Neural progenitor cell (in vitro differentiated cells): ENCODE measurements at regions not wholly inside any gene's neighbourhood (a gene's known extent, or its start where the extent isn't known, plus 50 kb on each side); places are given as distances from the start of the nearest gene placed in this dataset.
A peak's percentile ranks its signal among the peaks of the same experiment; 100 is the strongest.

Experiments used
- DNase-seq: peaks from one replicate; pipeline ENCODE4 v3.0.0-alpha.2; 2016; ENCODE audit warnings: low spot score
- H2AFZ ChIP-seq: fragments of 200-600 bp; sonication (generic); replicated peaks from 2 replicates; pipeline ENCODE4 v1.6.1; 2016; ENCODE audit warnings: antibody characterized with exemption
- H3F3A ChIP-seq: fragments of 200-600 bp; sonication (generic); 2 replicates; pipeline ENCODE4 v1.6.1; 2016; ENCODE audit warnings: antibody characterized with exemption, low read depth
- H3K27ac ChIP-seq: fragments of 200-600 bp; sonication (generic); 2 replicates; pipeline ENCODE4 v1.5.1; 2016; ENCODE audit warnings: mild to moderate bottlenecking
- H3K27me3 ChIP-seq: fragments of 200-600 bp; sonication (generic); 2 replicates; pipeline ENCODE4 v1.6.1; 2016; ENCODE audit warnings: mild to moderate bottlenecking, moderate library complexity
- H3K36me3 ChIP-seq: fragments of 200-600 bp; sonication (generic); 2 replicates; pipeline ENCODE4 v1.5.1; 2016
- H3K4me1 ChIP-seq: fragments of 200-600 bp; sonication (generic); 2 replicates; pipeline ENCODE4 v1.6.1; 2016; ENCODE audit warnings: mixed run types
- H3K4me2 ChIP-seq: fragments of 200-600 bp; sonication (generic); 2 replicates; pipeline ENCODE4 v1.6.1; 2016
- H3K4me3 ChIP-seq: fragments of 200-600 bp; sonication (generic); 2 replicates; pipeline ENCODE4 v1.5.1; 2016
- H3K79me2 ChIP-seq: fragments of 200-600 bp; sonication (generic); 2 replicates; pipeline ENCODE4 v1.6.1; 2016; ENCODE audit warnings: low read depth
- H3K9ac ChIP-seq: fragments of 200-600 bp; sonication (generic); 2 replicates; pipeline ENCODE4 v1.6.1; 2016
- H3K9me3 ChIP-seq: fragments of 200-600 bp; sonication (generic); 2 replicates; pipeline ENCODE4 v1.5.1; 2016; ENCODE audit warnings: low read depth
- H4K20me1 ChIP-seq: fragments of 200-600 bp; sonication (generic); 2 replicates; pipeline ENCODE4 v1.6.1; 2016; ENCODE audit warnings: low read depth
- H3K27ac Mint-ChIP-seq: 3 replicates; pipeline ENCODE4 v1.8.0; 2021; ENCODE audit warnings: mixed read lengths
- H3K27me3 Mint-ChIP-seq: 2 replicates; pipeline ENCODE4 v1.8.0; 2022; ENCODE audit warnings: low read depth, mild to moderate bottlenecking, inconsistent platforms, moderate library complexity, mixed read lengths; ENCODE audit not compliant: insufficient read depth
- H3K36me3 Mint-ChIP-seq: 3 replicates; pipeline ENCODE4 v1.8.0; 2021; ENCODE audit warnings: mixed read lengths
- H3K4me1 Mint-ChIP-seq: 3 replicates; pipeline ENCODE4 v1.8.0; 2021; ENCODE audit warnings: mixed read lengths
- H3K4me3 Mint-ChIP-seq: 3 replicates; pipeline ENCODE4 v1.8.0; 2021; ENCODE audit warnings: mild to moderate bottlenecking, moderate library complexity, mixed read lengths
- H3K9me3 Mint-ChIP-seq: 3 replicates; pipeline ENCODE4 v1.8.0; 2020; ENCODE audit warnings: mixed read lengths
- CTCF ChIP-seq: fragments of 200-600 bp; sonication (generic); IDR thresholded peaks from 2 replicates; pipeline ENCODE4 v1.5.1; 2017; ENCODE audit warnings: antibody characterized with exemption, mild to moderate bottlenecking
- EZH2 ChIP-seq: fragments of 200-600 bp; sonication (generic); IDR thresholded peaks from 2 replicates; pipeline ENCODE4 v1.6.1; 2017; ENCODE audit warnings: antibody characterized with exemption, mild to moderate bottlenecking, moderate library complexity
- EZH2phosphoT487 ChIP-seq: fragments of 200-600 bp; sonication (generic); IDR thresholded peaks from 2 replicates; pipeline ENCODE4 v1.6.1; 2017; ENCODE audit warnings: antibody characterized with exemption

- Histone ChIP-seq H4K20me1 (no peaks in the 10 kb centered on the region), H3K4me2 (no peak overlapping the region), H3K9me3 (no peaks in the 10 kb centered on the region), H3K4me1 (no peaks in the 10 kb centered on the region), H3K27ac (no peak overlapping the region), H3K27me3 (no peaks in the 10 kb centered on the region), H3K79me2 (no peaks in the 10 kb centered on the region), H2AFZ (no peak overlapping the region), H3K36me3 (no peaks in the 10 kb centered on the region), H3K9ac (no peak overlapping the region), H3K4me3 (no peak overlapping the region), H3F3A (peaks cover 6% of the 10 kb centered on the region)
- Mint-ChIP-seq H3K27ac (peak overlapping the region; percentile 42), H3K4me1 (peaks cover 27% of the 10 kb centered on the region), H3K27me3 (peaks cover 10% of the 10 kb centered on the region), H3K36me3 (peaks cover 3% of the 10 kb centered on the region), H3K4me3 (no peak overlapping the region), H3K9me3 (peaks cover 32% of the 10 kb centered on the region)
- TF ChIP-seq CTCF (no peak), EZH2 (no peak), EZH2phosphoT487 (no peak)
- DNase-seq: no peak
Measured at GRCh38 chr6:170172825-170173256, 118.0 kb downstream of the DLL1 start.

GRCh38 chr6:170172392-170172791, 118.5 kb downstream of the DLL1 start:
- Mint-ChIP-seq H3K4me3 (no peak overlapping the region), H3K27me3 (peaks cover 10% of the 10 kb centered on the region), H3K4me1 (peaks cover 26% of the 10 kb centered on the region), H3K27ac (no peak overlapping the region), H3K9me3 (peaks cover 32% of the 10 kb centered on the region), H3K36me3 (peaks cover 3% of the 10 kb centered on the region)
- no peak for DNase-seq
- no peak overlapping the region for H3K27ac ChIP-seq
- no peaks in the 10 kb centered on the region for H3K79me2 ChIP-seq
- no peaks in the 10 kb centered on the region for H3K4me1 ChIP-seq
- H3K4me2 ChIP-seq: no peak overlapping the region
- no peaks in the 10 kb centered on the region for H3K27me3 ChIP-seq
- H3K4me3 ChIP-seq: no peak overlapping the region
- no peaks in the 10 kb centered on the region for H3K9me3 ChIP-seq
- H3K9ac ChIP-seq: no peak overlapping the region
- H2AFZ ChIP-seq: no peak overlapping the region
- no peaks in the 10 kb centered on the region for H4K20me1 ChIP-seq
- TF ChIP-seq EZH2 (no peak), EZH2phosphoT487 (no peak), CTCF (no peak)
- H3F3A ChIP-seq: peaks cover 6% of the 10 kb centered on the region
- no peaks in the 10 kb centered on the region for H3K36me3 ChIP-seq

- no peaks in the 10 kb centered on the region for H3F3A ChIP-seq
- peaks cover 35% of the 10 kb centered on the region for H3K9me3 Mint-ChIP-seq
- no peaks in the 10 kb centered on the region for H3K36me3 ChIP-seq
Measured at GRCh38 chr6:170167657-170168159, 123.2 kb downstream of the DLL1 start.

More at GRCh38 chr6:170167657-170168159, 123.2 kb downstream of the DLL1 start:
- Histone ChIP-seq H3K9me3 (no peaks in the 10 kb centered on the region), H3K27ac (no peak overlapping the region), H2AFZ (no peak overlapping the region), H3K4me1 (peaks cover 9% of the 10 kb centered on the region), H3K79me2 (no peaks in the 10 kb centered on the region), H3K4me2 (no peak overlapping the region), H3K4me3 (no peak overlapping the region), H3K9ac (no peak overlapping the region), H4K20me1 (no peaks in the 10 kb centered on the region), H3K27me3 (no peaks in the 10 kb centered on the region)
- TF ChIP-seq CTCF (no peak), EZH2 (no peak), EZH2phosphoT487 (no peak)
- H3K36me3 Mint-ChIP-seq: peaks cover 5% of the 10 kb centered on the region
- peaks cover 27% of the 10 kb centered on the region for H3K4me1 Mint-ChIP-seq
- no peak for DNase-seq
- peaks cover 25% of the 10 kb centered on the region for H3K27me3 Mint-ChIP-seq
- H3K27ac Mint-ChIP-seq: no peak overlapping the region
- H3K4me3 Mint-ChIP-seq: no peak overlapping the region
